Thyroid gland (tissue), 4 donors: ENCODE measurements at regions not wholly inside any gene's neighbourhood (a gene's known extent, or its start where the extent isn't known, plus 50 kb on each side); places are given as distances from the start of the nearest gene placed in this dataset.

Source experiments
- DNase-seq, 2 donors: peaks; one replicate each; pipeline ENCODE4 v3.0.0-alpha.2; 2019
- H3K27ac ChIP-seq, 3 donors: fragments of 200-600 bp; sonication (generic); 1 replicate in 2 of 3; 2 replicates in 1 of 3; pipeline ENCODE4 v1.5.1; 2016 to 2019; ENCODE audit warnings: mild to moderate bottlenecking in 1 of 3, moderate library complexity in 1 of 3
- H3K27me3 ChIP-seq: fragments of 200-600 bp; sonication (generic); one replicate; pipeline ENCODE4 v1.5.1; 2019
- H3K36me3 ChIP-seq, 2 donors: fragments of 200-600 bp; sonication (generic); one replicate each; pipeline ENCODE4 v1.5.1; 2016 to 2019
- H3K4me1 ChIP-seq, 2 donors: fragments of 200-600 bp; sonication (generic); one replicate each; pipeline ENCODE4 v1.5.1; 2017 to 2019
- H3K4me3 ChIP-seq, 3 donors: fragments of 200-600 bp; sonication (generic); replicated peaks in 1 of 3; 1 replicate in 2 of 3; 2 replicates in 1 of 3; pipeline ENCODE4 v1.5.1; 2016; ENCODE audit warnings: mild to moderate bottlenecking in 1 of 3
- H3K9me3 ChIP-seq: fragments of 200-600 bp; sonication (generic); one replicate; pipeline ENCODE4 v1.5.1; 2017
- CTCF ChIP-seq, 6 experiments: fragments of 200-600 bp in 3 of 6; fragments of 450-650 bp in 3 of 6; sonication (generic) in 3 of 6; IDR thresholded peaks; one replicate each; pipeline ENCODE4 v1.5.1; 2016 to 2019; ENCODE audit warnings: antibody characterized with exemption in 6 of 6, mild to moderate bottlenecking in 2 of 6, inconsistent platforms in 1 of 6, moderate library complexity in 1 of 6
- POLR2A ChIP-seq, 2 donors: fragments of 450-650 bp; IDR thresholded peaks; one replicate each; pipeline ENCODE4 v1.6.1; 2017; ENCODE audit warnings: antibody characterized with exemption in 2 of 2, mild to moderate bottlenecking in 2 of 2, moderate library complexity in 1 of 2
- WGBS, 2 donors: methylation state at CpG; one replicate each; pipeline ENCODE4 v1.1.5; 2017; 5-methylcytosine and 5-hydroxymethylcytosine counted together
- intact Hi-C: fragments of 100-400 bp; cut with DNase I; formaldehyde crosslinking; loops from one replicate; pipeline ENCODE4 v1.15.1; 2023

- WGBS, 2 donors, result 91 to 94% methylated on average over 4 of the region's 4 CpGs
- Histone ChIP-seq H3K36me3 (no peaks in the 10 kb centered on the region), H3K4me3 (no peak overlapping the region), H3K27me3 (no peaks in the 10 kb centered on the region), H3K9me3 (no peaks in the 10 kb centered on the region), H3K4me1 (no peaks in the 10 kb centered on the region), H3K27ac (no peak overlapping the region)
- DNase-seq, result no peak
- intact Hi-C loops, result no loop called here
- TF ChIP-seq POLR2A (IDR thresholded peaks at IDR 0.05), result no peak
- no peak for TF ChIP-seq CTCF (IDR thresholded peaks at IDR 0.05)
These were observed 315.6 kb upstream of the THBS1 start for GRCh38 chr15:39265261-39265660.

- no peak for DNase-seq
- 81 to 88% methylated on average over 1 of the region's 1 CpG for WGBS, 2 donors
- H3K9me3 ChIP-seq, result no peaks in the 10 kb centered on the region
- intact Hi-C loops, result no loop called here
- no peaks in the 10 kb centered on the region for H3K36me3 ChIP-seq
- H3K27ac ChIP-seq, result no peak overlapping the region
- no peaks in the 10 kb centered on the region for H3K27me3 ChIP-seq
- H3K4me3 ChIP-seq, result no peak overlapping the region
- no peak for TF ChIP-seq POLR2A (IDR thresholded peaks at IDR 0.05)
- no peak for TF ChIP-seq CTCF (IDR thresholded peaks at IDR 0.05)
- no peaks in the 10 kb centered on the region for H3K4me1 ChIP-seq
These were observed 314.0 kb upstream of the THBS1 start for GRCh38 chr15:39266890-39267289.

GRCh38 chr15:39267685-39268084 lies 313.2 kb upstream of the THBS1 start:
- Histone ChIP-seq H3K4me3 (no peak overlapping the region), H3K27me3 (no peaks in the 10 kb centered on the region), H3K36me3 (no peaks in the 10 kb centered on the region), H3K9me3 (no peaks in the 10 kb centered on the region), H3K27ac (no peak overlapping the region), H3K4me1 (no peaks in the 10 kb centered on the region)
- no peak for TF ChIP-seq CTCF (IDR thresholded peaks at IDR 0.05)
- TF ChIP-seq POLR2A (IDR thresholded peaks at IDR 0.05), result no peak
- 87 to 88% methylated on average over 7 of the region's 7 CpGs for WGBS, 2 donors
- DNase-seq, result no peak
- intact Hi-C loops, result no loop called here

- DNase-seq, result no peak
- Histone ChIP-seq H3K36me3 (no peaks in the 10 kb centered on the region), H3K4me3 (no peak overlapping the region), H3K4me1 (no peaks in the 10 kb centered on the region), H3K9me3 (no peaks in the 10 kb centered on the region), H3K27ac (no peak overlapping the region), H3K27me3 (no peaks in the 10 kb centered on the region)
- 74 to 82% methylated on average over 2 of the region's 2 CpGs for WGBS, 2 donors
- TF ChIP-seq POLR2A (IDR thresholded peaks at IDR 0.05) (no peak), CTCF (IDR thresholded peaks at IDR 0.05) (no peak)
- intact Hi-C loops, result no loop called here
These were observed 311.5 kb upstream of the THBS1 start for GRCh38 chr15:39269352-39269751.

- WGBS, 2 donors, result 88 to 95% methylated on average over 4 of the region's 4 CpGs
- intact Hi-C loops, result no loop called here
- no peaks in the 10 kb centered on the region for H3K4me1 ChIP-seq
- H3K36me3 ChIP-seq, result no peaks in the 10 kb centered on the region
- H3K9me3 ChIP-seq, result no peaks in the 10 kb centered on the region
- no peak for TF ChIP-seq CTCF (IDR thresholded peaks at IDR 0.05)
- TF ChIP-seq POLR2A (IDR thresholded peaks at IDR 0.05), result no peak
- no peak overlapping the region for H3K27ac ChIP-seq
- no peaks in the 10 kb centered on the region for H3K27me3 ChIP-seq
- DNase-seq, result no peak
- no peak overlapping the region for H3K4me3 ChIP-seq
These were observed 311.1 kb upstream of the THBS1 start for GRCh38 chr15:39269821-39270220.
